Limb (tissue), 2 donors: ENCODE measurements at regions not wholly inside any gene's neighbourhood (a gene's known extent, or its start where the extent isn't known, plus 50 kb on each side); places are given as distances from the start of the nearest gene placed in this dataset.

ENCODE experiments used
- DNase-seq, 2 donors: peaks; one replicate each; pipeline ENCODE4 v3.0.0-alpha.2; 2016; ENCODE audit errors: extremely low spot score in 2 of 2

- DNase-seq, result no peak
Measured at GRCh38 chr3:53956586-53956985, 64.9 kb upstream of the SELENOK start.

DNA sequence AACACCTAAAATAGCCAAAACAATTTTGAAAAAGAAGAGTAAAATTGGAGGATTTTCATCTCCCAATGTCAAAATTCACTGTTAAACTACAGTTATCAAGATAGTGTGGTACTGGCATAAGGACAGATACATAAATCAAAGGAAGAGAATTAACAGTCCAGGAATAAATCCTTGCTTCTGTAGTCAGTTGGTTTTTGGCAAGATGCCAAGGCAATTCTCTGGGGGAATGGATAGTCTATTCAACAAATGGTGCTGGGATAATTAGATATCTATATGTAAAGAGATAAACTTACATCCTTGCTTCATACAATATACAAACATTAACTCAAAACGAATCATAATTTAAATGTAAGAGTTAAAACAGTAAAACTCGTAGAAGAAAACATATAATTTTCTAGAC is 57.9 kb upstream of the SELENOK start:
- DNase-seq, result no peak

- DNase-seq, result no peak
Measured at GRCh38 chr3:53948174-53948573, 56.5 kb upstream of the SELENOK start.

GRCh38 chr3:53944028-53944427 is 52.4 kb upstream of the SELENOK start:
- no peak for DNase-seq

DNA sequence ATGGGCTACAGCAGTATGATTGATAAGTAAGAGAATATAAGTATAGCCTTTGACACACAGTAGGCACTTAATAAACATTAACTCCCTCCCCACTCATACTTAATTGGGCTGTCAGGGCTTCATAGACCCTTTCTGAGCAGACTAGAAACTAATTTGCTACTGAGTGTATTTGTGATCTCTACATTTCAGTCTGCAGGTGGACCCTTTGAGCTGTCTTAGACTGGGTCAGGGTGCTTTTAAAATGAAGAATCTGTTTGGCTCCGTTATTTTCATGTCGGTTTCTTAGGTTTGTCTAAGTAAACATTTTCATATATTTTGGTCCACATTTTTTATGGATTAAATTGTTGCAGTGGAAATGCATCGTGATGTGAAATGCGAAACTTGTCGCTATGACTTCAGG is 50.3 kb upstream of the SELENOK start:
- DNase-seq, result peak in 1 of 2 donors; percentile 60
